ENCODE measurements at regions not wholly inside any gene's neighbourhood (a gene's known extent, or its start where the extent isn't known, plus 50 kb on each side); places are given as distances from the start of the nearest gene placed in this dataset.

DNA sequence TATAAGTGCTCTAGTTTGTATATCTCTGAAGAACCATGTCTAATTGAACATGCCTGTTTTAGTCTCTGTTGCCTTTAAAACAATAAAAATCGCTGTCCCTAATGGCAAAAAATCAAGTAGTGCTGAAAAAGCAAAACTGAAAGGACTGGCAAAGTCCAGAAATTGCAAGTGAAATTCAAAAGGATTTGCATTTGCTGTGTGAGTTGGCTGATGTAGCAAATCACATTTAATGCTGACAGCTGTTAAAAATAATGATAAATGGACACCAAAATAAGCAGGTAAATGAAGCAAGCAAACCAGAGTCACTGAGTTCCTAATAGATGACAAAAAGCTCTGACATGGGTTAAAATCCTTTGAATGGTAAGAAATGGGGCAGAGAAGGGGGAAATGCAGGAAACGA lies 874.1 kb downstream of the GRM8 start:
- DNase-seq: no peak

- DNase-seq: no peak
Observed at GRCh38 chr7:126370038-126370668, 882.6 kb downstream of the GRM8 start.

DNA sequence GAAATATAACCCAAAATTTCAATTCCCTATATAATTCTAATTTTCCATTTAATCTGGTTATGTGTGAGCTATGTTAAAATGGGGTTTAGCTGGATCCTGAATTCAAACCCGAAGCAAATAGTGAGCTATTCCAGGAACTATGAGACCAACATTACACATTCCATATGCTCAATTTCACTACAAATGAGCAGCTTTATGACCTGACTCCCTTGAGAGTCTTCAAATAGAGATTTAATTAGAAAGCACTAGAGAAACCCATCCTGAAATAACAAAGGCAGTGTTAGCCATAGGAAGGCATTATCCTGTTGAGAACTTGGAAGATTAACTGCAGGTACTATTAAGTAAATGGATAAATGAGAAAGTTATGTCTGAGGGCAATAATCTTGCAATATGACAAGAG lies 890.0 kb downstream of the GRM8 start:
- DNase-seq: no peak

GRCh38 chr7:126361183-126361582 lies 891.6 kb downstream of the GRM8 start:
- DNase-seq: no peak

DNA sequence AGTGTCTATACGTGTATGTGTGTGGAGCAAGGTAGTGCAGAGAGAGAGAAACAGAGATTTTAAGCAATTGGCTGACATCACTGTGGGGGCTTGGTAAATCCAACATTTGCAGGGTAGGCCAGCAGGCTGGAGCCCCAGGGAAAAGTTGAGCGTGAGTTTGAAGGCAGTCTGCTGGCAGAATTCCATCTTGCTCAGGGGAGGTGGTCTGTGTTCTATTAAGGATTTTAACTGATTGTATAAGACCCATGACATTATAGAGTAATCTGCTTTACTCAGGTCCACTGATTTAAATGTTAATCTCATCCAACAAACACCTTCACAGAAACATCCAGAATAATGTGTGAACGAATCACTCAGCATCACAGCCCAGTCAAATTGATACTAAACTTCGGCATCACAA lies 912.9 kb downstream of the GRM8 start:
- no peak for DNase-seq

DNA sequence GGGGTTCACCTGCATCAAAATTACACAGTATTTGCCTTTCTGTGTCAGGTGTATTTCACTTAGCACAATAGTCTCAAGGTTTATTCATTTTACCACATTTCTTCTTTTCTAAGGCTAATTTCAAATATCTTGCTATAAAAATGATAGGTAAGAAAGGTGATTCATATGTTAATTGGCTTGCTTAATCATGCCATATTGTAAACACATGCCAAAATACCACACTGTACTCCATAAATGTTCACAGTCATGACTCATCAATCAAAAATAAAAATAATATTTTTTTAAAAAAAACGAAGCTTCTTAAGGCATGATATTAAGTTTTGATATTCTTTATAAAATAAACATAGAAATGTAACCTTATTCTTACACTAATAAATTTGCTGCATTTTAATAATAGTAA lies 947.1 kb downstream of the GRM8 start:
- DNase-seq: no peak

GRCh38 chr7:126303926-126304325 lies 948.8 kb downstream of the GRM8 start:
- DNase-seq: no peak

DNA sequence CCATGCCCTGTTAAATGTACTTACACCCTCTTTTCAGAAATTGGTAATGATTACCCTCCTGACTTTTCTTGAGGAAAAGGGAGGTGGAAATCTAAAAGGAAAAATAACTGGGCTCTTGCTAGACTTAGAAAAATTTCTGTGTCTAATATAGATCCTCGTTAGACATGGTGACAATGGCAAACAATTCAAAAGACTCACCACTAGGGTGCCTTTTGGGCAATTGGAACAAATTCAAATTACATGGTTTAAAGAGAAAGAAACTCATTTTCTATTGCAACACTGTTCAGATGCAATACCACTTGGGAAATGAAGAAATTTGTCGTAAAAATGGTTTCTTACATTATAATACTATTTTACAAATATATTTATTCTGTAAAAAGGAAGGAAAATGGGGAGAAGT lies 950.1 kb downstream of the GRM8 start:
- DNase-seq: no peak

DNA sequence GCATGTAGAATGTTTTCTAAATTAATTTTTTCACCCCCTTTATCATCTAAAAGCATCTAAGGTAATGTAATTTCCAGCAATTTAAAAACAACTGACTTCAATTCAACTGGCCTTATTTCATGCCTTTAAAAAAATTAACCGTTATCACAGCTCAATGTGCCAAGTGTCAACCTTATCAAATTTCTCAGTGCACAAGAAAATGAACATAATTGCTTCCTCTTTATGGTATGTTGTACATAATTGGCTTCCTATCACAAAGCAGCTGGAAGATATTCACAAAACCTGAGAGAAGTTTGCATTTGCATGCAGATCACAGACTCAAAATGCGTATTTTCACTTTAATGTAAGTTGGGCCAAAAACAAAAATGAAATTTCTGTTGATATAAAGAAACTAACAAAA lies 966.4 kb downstream of the GRM8 start:
- no peak for DNase-seq

GRCh38 chr7:126236261-126236660 lies 1016.5 kb downstream of the GRM8 start:
- no peak for DNase-seq

DNA sequence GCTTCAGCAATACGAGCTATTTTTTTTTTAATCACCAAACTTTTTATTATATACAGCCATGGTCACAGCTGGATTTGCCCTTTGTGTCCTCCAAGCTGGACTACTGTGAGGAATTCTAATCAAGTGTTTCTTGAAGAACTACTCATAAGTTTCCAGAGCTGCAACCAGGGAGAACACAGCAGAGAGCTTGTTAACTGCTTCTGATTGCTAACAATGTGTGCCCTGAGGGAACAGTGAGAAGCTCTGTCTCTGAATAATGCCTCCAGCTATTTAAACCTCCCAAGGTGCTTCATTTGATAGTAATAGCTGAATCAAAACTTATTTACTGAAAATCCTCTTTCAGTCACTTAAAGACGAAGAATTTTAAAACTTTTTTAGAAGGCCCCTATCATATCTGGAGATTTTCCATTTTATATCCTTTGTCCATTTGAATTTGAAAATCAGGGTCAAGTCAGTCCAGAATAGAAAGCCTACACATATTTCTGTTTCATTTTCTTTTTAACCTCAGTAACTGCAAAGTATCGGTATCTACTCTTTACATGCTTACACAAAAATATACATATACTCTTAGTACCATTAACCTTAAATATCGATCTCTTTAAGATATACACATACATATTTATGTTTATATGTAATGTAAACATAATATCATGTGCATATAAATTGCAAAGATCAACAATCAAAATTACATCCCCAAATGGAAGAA lies 1024.2 kb downstream of the GRM8 start:
- no peak for DNase-seq

DNA sequence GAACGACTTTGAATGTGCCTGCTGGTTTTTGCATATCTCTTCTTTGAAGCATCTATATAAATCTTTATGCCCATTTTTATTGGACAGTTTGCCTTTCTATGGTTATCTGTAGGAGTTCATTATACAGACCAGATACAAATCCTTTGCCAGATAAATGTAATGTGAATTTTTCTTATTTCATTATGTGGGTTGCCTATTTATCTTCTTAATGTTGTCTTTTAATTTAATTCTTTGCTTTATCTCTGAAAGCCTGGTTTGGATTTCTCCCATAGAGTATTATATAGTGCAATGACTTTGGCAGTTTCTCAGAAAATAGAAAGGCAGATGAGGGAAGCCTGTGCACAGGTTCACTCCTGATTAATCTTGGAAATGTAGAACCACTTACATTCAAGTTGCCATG lies 1025.1 kb downstream of the GRM8 start:
- no peak for DNase-seq

DNA sequence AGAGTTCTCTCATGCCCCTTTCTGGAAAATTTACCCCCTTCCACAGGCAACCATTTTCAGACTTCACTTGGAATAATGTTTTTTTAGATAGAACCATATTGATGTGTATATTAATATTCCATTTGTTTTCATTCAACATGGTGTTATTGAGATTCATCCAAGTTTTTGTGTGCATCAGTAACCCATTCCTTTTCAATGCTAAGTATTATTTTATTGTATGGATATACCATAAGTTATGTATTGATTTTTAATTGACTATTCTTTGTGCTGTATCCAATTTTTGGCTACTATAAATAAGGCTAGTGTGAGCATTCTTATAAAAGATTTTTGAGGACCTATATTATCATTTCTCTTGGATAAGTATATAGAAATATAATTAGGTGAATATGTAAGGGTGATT lies 1025.7 kb downstream of the GRM8 start:
- DNase-seq: no peak

DNA sequence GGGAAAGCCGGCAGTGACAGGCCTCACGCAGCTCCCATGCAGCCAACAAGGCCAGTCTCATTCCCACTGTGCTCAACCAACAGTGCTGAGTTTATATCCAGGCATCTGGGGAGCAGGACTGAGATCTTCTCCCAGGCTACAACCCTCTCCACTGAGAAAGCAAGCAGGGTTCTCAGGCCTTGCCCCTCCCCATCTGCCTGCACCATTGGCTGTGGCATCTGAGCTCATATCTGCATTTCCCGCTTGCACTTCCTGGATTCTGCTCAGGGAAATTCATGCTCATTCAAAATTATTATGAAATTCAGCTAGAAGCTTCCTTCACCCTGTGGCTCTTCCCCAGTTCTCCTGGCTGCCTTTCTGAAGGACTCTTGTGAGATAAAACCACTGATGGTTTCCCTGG lies 1029.0 kb downstream of the GRM8 start:
- DNase-seq: no peak

GRCh38 chr7:126222782-126223181 lies 1030.0 kb downstream of the GRM8 start:
- DNase-seq: no peak

DNA sequence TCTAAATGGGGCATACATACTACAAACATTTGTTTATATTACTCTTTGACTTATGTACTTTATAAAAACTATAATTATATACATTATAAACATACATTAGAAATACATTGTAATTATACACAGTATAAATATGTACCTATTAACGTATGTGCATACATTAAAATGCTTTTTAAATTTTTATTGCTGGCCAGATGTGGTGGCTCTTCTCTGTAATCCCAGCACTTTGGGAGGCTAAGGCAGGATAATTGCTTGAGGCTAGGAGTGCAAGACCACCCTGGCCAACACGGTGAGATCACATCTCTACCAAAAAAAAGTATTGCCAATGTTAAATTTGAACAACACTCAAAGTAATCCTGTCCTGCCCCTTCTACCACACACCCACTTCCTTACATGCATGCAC lies 1037.0 kb downstream of the GRM8 start:
- DNase-seq: no peak

GRCh38 chr7:126213876-126214275 lies 1038.9 kb downstream of the GRM8 start:
- DNase-seq: no peak

DNA sequence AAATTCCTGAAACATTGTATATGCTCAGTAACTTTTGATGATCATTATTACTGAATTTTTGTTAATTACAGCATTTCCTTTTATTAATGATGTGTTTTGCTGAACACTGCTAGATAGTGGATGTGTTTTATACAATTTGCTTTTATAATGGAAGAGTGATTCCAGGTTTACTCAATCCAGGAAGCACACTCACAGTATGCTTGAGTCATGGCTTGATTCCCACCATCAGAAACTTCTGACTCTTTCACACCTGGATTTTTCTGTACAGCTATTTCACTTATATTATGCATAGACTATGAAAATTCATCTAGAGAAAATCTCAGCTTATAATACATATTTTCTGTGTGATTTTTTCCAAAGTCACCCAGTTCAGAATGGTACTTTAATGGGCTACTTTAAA lies 1040.9 kb downstream of the GRM8 start:
- no peak for DNase-seq

- DNase-seq: no peak
Observed at GRCh38 chr7:126210707-126211106, 1042.0 kb downstream of the GRM8 start.

GRCh38 chr7:126203185-126203584 lies 1049.6 kb downstream of the GRM8 start:
- DNase-seq: no peak

DNA sequence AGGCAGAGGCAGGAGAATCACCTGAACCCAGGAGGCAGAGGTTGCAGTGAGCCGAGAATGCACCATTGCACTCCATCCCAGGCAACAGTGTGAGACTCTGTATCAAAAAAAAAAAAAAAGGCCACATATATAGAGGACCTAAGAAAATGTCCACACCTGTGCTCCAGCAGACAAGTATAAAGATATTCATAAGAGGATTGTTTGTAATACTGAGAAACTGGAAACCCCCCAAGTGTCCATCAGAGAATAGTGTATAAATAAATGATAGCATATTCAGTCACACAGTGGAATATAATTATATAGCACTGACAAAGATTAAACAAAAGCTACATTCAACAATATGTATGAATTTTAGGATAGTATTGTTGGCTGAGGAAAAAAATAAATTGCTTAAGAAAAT lies 1050.6 kb downstream of the GRM8 start:
- no peak for DNase-seq

- DNase-seq: no peak
Observed at GRCh38 chr7:126185959-126186580, 1066.7 kb downstream of the GRM8 start.

DNA sequence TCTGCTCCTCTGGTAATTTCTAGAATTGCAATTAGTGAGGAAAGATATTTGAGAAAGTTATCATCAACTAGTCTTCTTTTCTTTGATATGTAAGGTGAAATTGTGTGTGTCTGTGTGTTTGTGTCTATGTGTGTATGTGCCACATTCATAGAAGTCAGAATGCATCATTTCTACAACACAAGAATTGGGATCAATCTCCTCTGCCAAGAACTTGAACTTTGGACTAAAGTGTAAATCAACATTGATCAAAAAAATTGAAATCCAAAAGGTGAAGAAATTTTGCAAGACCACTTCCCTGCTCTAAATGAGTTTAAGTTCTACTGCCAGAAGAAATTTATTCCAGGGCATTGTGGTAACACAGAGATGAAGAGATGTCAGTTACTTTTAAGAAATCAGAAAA lies 1072.8 kb downstream of the GRM8 start:
- no peak for DNase-seq

GRCh38 chr7:126178865-126179264 lies 1073.9 kb downstream of the GRM8 start:
- DNase-seq: no peak

DNA sequence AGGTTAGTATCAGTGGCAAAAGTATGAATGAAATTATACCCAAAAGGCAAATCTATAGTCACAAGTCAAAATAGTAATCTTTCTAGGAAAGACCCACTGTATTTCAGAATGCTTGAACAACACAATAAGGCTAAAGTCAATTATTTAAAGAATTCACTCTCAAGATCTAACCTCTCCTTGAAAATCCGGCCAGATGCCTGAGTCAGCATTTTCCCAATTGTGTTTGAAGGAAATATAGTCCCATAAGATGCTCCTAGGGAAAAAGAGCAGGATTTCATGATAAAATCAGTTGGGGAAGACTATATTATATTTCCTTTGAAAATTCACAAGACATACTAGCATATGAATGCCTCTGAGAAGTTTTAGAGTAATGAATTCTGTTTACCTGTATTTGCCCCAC lies 1075.0 kb downstream of the GRM8 start:
- DNase-seq: no peak
